SU-DHL-6 (cell line): ENCODE measurements at regions not wholly inside any gene's neighbourhood (a gene's known extent, or its start where the extent isn't known, plus 50 kb on each side); places are given as distances from the start of the nearest gene placed in this dataset.
"Not testable (repeated sequence)": the region's sequence is repeated elsewhere in the genome, so short reads cannot be mapped to it uniquely, and the experiment has no call there.

Experiments
- H2AFZ ChIP-seq: fragments of 200-600 bp; sonication (generic); 2 replicates; pipeline ENCODE4 v1.6.1; 2014; ENCODE audit warnings: low read depth, mild to moderate bottlenecking, moderate library complexity, mixed read lengths, antibody characterized with exemption, low read length; ENCODE audit not compliant: severe bottlenecking
- H3F3A ChIP-seq: fragments of 200-600 bp; shearing (Covaris generic); 2 replicates; pipeline ENCODE4 v1.6.0; 2016; ENCODE audit warnings: antibody characterized with exemption, mild to moderate bottlenecking; ENCODE audit not compliant: insufficient read depth
- H3K27ac ChIP-seq: fragments of 200-600 bp; sonication (generic); 2 replicates; pipeline ENCODE4 v1.5.1; 2016; ENCODE audit warnings: low read depth, mild to moderate bottlenecking, low read length, moderate library complexity, mixed read lengths
- H3K27me3 ChIP-seq: fragments of 200-600 bp; sonication (generic), shearing (Covaris generic); 2 replicates; pipeline ENCODE4 v1.6.0; 2014; ENCODE audit warnings: mild to moderate bottlenecking, low read length
- H3K36me3 ChIP-seq: fragments of 200-600 bp; sonication (generic); 2 replicates; pipeline ENCODE4 v1.6.1; 2014; ENCODE audit warnings: mild to moderate bottlenecking, low read length, mixed read lengths
- H3K4me2 ChIP-seq: fragments of 300-600, 200-600 bp; shearing (Covaris generic), sonication (generic); 2 replicates; pipeline ENCODE4 v1.6.0; 2014; ENCODE audit warnings: low read length, low read depth, mild to moderate bottlenecking; ENCODE audit not compliant: poor library complexity, severe bottlenecking
- H3K4me3 ChIP-seq: fragments of 200-600 bp; sonication (generic); 2 replicates; pipeline ENCODE4 v1.5.1; 2014; ENCODE audit warnings: antibody characterized with exemption, low read length, mild to moderate bottlenecking, mixed read lengths; ENCODE audit not compliant: insufficient read depth, poor library complexity, severe bottlenecking
- H3K79me2 ChIP-seq: fragments of 200-600 bp; sonication (generic); 2 replicates; pipeline ENCODE4 v1.6.1; 2014; ENCODE audit warnings: mild to moderate bottlenecking, low read length, moderate library complexity; ENCODE audit not compliant: insufficient read depth
- H3K9ac ChIP-seq: fragments of 200-600 bp; sonication (generic); 2 replicates; pipeline ENCODE4 v1.7.0; 2014; ENCODE audit warnings: mild to moderate bottlenecking, low read length
- H3K9me2 ChIP-seq: fragments of 200-600 bp; sonication (generic); replicated peaks from 2 replicates; pipeline ENCODE4 v1.6.1; 2014; ENCODE audit warnings: low read length; ENCODE audit not compliant: insufficient read depth
- H3K9me3 ChIP-seq: fragments of 200-600 bp; sonication (generic); 2 replicates; pipeline ENCODE4 v1.6.1; 2014; ENCODE audit warnings: low read length, mixed read lengths; ENCODE audit not compliant: insufficient read depth
- H4K20me1 ChIP-seq: fragments of 200-600 bp; sonication (generic); 2 replicates; pipeline ENCODE4 v1.6.1; 2014; ENCODE audit warnings: low read depth, mild to moderate bottlenecking, antibody characterized with exemption, low read length, moderate library complexity, mixed read lengths
- CTCF ChIP-seq: fragments of 200-600 bp; sonication (generic); IDR thresholded peaks from one replicate; pipeline ENCODE4 v1.5.1; 2017; ENCODE audit warnings: antibody characterized with exemption, mild to moderate bottlenecking, low read length, moderate library complexity; ENCODE audit not compliant: insufficient read depth, poor library complexity, severe bottlenecking
- EZH2phosphoT487 ChIP-seq: fragments of 200-600 bp; sonication (generic), shearing (Covaris generic); conservative IDR thresholded peaks from 2 replicates; pipeline ENCODE4 v1.6.1; 2018; ENCODE audit warnings: mild to moderate bottlenecking, antibody characterized with exemption, low read length, moderate library complexity, mixed read lengths

- Histone ChIP-seq H4K20me1 (no peaks in the 10 kb centered on the region), H3K36me3 (no peaks in the 10 kb centered on the region), H2AFZ (no peak overlapping the region), H3K9me3 (no peaks in the 10 kb centered on the region), H3K27me3 (no peaks in the 10 kb centered on the region), H3K4me2 (no peak overlapping the region), H3K4me3 (no peak overlapping the region), H3K79me2 (no peaks in the 10 kb centered on the region), H3K27ac (no peak overlapping the region), H3K9me2 (no peaks in the 10 kb centered on the region), H3K9ac (no peak overlapping the region), H3F3A (no peaks in the 10 kb centered on the region)
- no peak for TF ChIP-seq EZH2phosphoT487
- no peak for TF ChIP-seq CTCF
These were observed 243.9 kb upstream of the TCERG1L start for GRCh38 chr10:131555406-131555805.

GRCh38 chr10:131556061-131556896, 244.8 kb upstream of the TCERG1L start:
- H3K4me2 ChIP-seq: no peak overlapping the region
- H2AFZ ChIP-seq: no peak overlapping the region
- H3K36me3 ChIP-seq: no peaks in the 10 kb centered on the region
- H4K20me1 ChIP-seq: no peaks in the 10 kb centered on the region
- no peak overlapping the region for H3K9ac ChIP-seq
- no peak overlapping the region for H3K4me3 ChIP-seq
- H3K9me2 ChIP-seq: no peaks in the 10 kb centered on the region
- H3F3A ChIP-seq: no peaks in the 10 kb centered on the region
- no peaks in the 10 kb centered on the region for H3K79me2 ChIP-seq
- no peaks in the 10 kb centered on the region for H3K27me3 ChIP-seq
- TF ChIP-seq CTCF: no peak
- TF ChIP-seq EZH2phosphoT487: no peak
- H3K9me3 ChIP-seq: no peaks in the 10 kb centered on the region
- H3K27ac ChIP-seq: no peak overlapping the region

GRCh38 chr10:131556897-131557495, 245.5 kb upstream of the TCERG1L start:
- Histone ChIP-seq H3K79me2 (no peaks in the 10 kb centered on the region), H3K36me3 (no peaks in the 10 kb centered on the region), H3K9me2 (no peaks in the 10 kb centered on the region), H3K4me3 (no peak overlapping the region), H3F3A (no peaks in the 10 kb centered on the region), H3K4me2 (no peak overlapping the region), H3K9me3 (no peaks in the 10 kb centered on the region), H3K27ac (no peak overlapping the region), H4K20me1 (no peaks in the 10 kb centered on the region), H3K27me3 (no peaks in the 10 kb centered on the region), H3K9ac (no peak overlapping the region), H2AFZ (no peak overlapping the region)
- no peak for TF ChIP-seq EZH2phosphoT487
- no peak for TF ChIP-seq CTCF

GRCh38 chr10:131557956-131558355, 246.4 kb upstream of the TCERG1L start:
- not testable (repeated sequence) for H3K79me2 ChIP-seq, H3K27me3 ChIP-seq, H2AFZ ChIP-seq, H3F3A ChIP-seq, H3K4me3 ChIP-seq, H3K9me2 ChIP-seq, H3K27ac ChIP-seq, H3K9ac ChIP-seq, H3K9me3 ChIP-seq, H3K4me2 ChIP-seq, H4K20me1 ChIP-seq, H3K36me3 ChIP-seq
